Loucy (cell line): ENCODE measurements at regions not wholly inside any gene's neighbourhood (a gene's known extent, or its start where the extent isn't known, plus 50 kb on each side); places are given as distances from the start of the nearest gene placed in this dataset.

Source experiments
- H2AFZ ChIP-seq: fragments of 200-600 bp; sonication (generic); 2 replicates; pipeline ENCODE4 v1.6.0; 2016; ENCODE audit warnings: antibody characterized with exemption, mild to moderate bottlenecking, low read length, moderate library complexity
- H3F3A ChIP-seq: fragments of 200-600 bp; 2 replicates; pipeline ENCODE4 v1.6.0; 2016; ENCODE audit warnings: antibody characterized with exemption, low read depth, mild to moderate bottlenecking
- H3K27me3 ChIP-seq: fragments of 200-600 bp; sonication (generic); 2 replicates; pipeline ENCODE4 v1.6.1; 2014; ENCODE audit warnings: low read length, mild to moderate bottlenecking; ENCODE audit not compliant: insufficient read depth, poor library complexity, severe bottlenecking
- H3K36me3 ChIP-seq: fragments of 200-600 bp; sonication (generic); 2 replicates; pipeline ENCODE4 v1.6.1; 2016; ENCODE audit warnings: low read length; ENCODE audit not compliant: insufficient read depth
- H3K4me1 ChIP-seq: fragments of 200-600 bp; sonication (generic); 2 replicates; pipeline ENCODE4 v1.5.1; 2014; ENCODE audit warnings: low read length, mild to moderate bottlenecking; ENCODE audit not compliant: insufficient read depth, poor library complexity, severe bottlenecking
- H3K4me2 ChIP-seq: fragments of 200-600 bp; sonication (generic); 2 replicates; pipeline ENCODE4 v1.6.0; 2014; ENCODE audit warnings: antibody characterized with exemption, low read length, low read depth, mild to moderate bottlenecking; ENCODE audit not compliant: poor library complexity, severe bottlenecking
- H3K4me3 ChIP-seq: fragments of 200-600 bp; sonication (generic); 2 replicates; pipeline ENCODE4 v1.5.1; 2014; ENCODE audit warnings: low read length, mild to moderate bottlenecking, mixed read lengths; ENCODE audit not compliant: poor library complexity, severe bottlenecking
- H3K79me2 ChIP-seq: fragments of 200-600 bp; sonication (generic); 2 replicates; pipeline ENCODE4 v1.6.1; 2014; ENCODE audit warnings: low read length; ENCODE audit not compliant: insufficient read depth
- H3K9ac ChIP-seq: fragments of 200-600 bp; sonication (generic); 2 replicates; pipeline ENCODE4 v1.6.0; 2014; ENCODE audit warnings: mild to moderate bottlenecking, low read depth, low read length, moderate library complexity; ENCODE audit not compliant: poor library complexity, severe bottlenecking
- H3K9me2 ChIP-seq: fragments of 200-600 bp; sonication (generic); replicated peaks from 2 replicates; pipeline ENCODE4 v1.6.1; 2016; ENCODE audit warnings: low read depth, low read length, mixed read lengths
- H3K9me3 ChIP-seq: fragments of 200-600 bp; sonication (generic); 2 replicates; pipeline ENCODE4 v1.6.1; 2014; ENCODE audit warnings: mild to moderate bottlenecking, antibody characterized with exemption, low read length, low read depth; ENCODE audit not compliant: insufficient read depth
- H4K20me1 ChIP-seq: fragments of 200-600 bp; sonication (generic); 2 replicates; pipeline ENCODE4 v1.6.0; 2014; ENCODE audit warnings: antibody characterized with exemption, low read length, mild to moderate bottlenecking; ENCODE audit not compliant: insufficient read depth, poor library complexity, severe bottlenecking
- CTCF ChIP-seq: fragments of 200-600 bp; sonication (generic); conservative IDR thresholded peaks from 2 replicates; pipeline ENCODE4 v1.5.1; 2014; ENCODE audit warnings: mild to moderate bottlenecking, antibody characterized with exemption, low read length
- EZH2phosphoT487 ChIP-seq: fragments of 200-600 bp; IDR thresholded peaks from 2 replicates; pipeline ENCODE4 v1.6.1; 2018; ENCODE audit warnings: antibody characterized with exemption, mild to moderate bottlenecking, moderate library complexity, borderline replicate concordance

GRCh38 chr16:59260892-59261291 lies 526.8 kb upstream of the GOT2 start:
- Histone ChIP-seq H3K36me3 (no peaks in the 10 kb centered on the region), H3K79me2 (no peaks in the 10 kb centered on the region), H3K4me1 (no peaks in the 10 kb centered on the region), H3K4me3 (no peak overlapping the region), H4K20me1 (no peaks in the 10 kb centered on the region), H3K9ac (no peak overlapping the region), H3K9me3 (no peaks in the 10 kb centered on the region), H3K27me3 (no peaks in the 10 kb centered on the region), H2AFZ (no peak overlapping the region), H3K9me2 (no peaks in the 10 kb centered on the region), H3F3A (no peaks in the 10 kb centered on the region), H3K4me2 (no peak overlapping the region)
- TF ChIP-seq EZH2phosphoT487: no peak
- no peak for TF ChIP-seq CTCF

DNA sequence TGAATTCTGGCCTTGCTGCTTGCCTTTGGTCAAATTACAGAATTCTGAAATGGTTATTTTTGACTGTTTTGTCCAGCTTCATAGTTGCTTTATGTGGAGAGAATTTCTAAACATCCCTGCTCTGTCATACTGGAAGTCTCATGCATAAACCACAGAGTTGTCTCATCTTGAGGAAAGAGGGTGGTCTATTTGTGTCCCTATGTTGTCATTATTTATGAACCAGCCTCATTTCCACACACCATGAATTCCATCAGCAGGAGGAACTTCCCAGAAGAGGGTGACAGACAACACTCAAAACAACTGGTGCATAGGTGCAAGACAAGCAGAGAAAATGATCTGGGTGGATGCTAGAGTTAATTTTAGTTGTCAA lies 525.8 kb upstream of the GOT2 start:
- Histone ChIP-seq H3F3A (no peaks in the 10 kb centered on the region), H3K9ac (no peak overlapping the region), H3K79me2 (no peaks in the 10 kb centered on the region), H3K9me3 (no peaks in the 10 kb centered on the region), H4K20me1 (no peaks in the 10 kb centered on the region), H3K27me3 (no peaks in the 10 kb centered on the region), H2AFZ (no peak overlapping the region), H3K4me2 (no peak overlapping the region), H3K36me3 (no peaks in the 10 kb centered on the region), H3K4me3 (no peak overlapping the region), H3K9me2 (no peaks in the 10 kb centered on the region), H3K4me1 (no peaks in the 10 kb centered on the region)
- TF ChIP-seq EZH2phosphoT487: no peak
- TF ChIP-seq CTCF: no peak

- Histone ChIP-seq H3K4me2 (no peak overlapping the region), H3K9ac (no peak overlapping the region), H3F3A (no peaks in the 10 kb centered on the region), H3K36me3 (no peaks in the 10 kb centered on the region), H3K79me2 (no peaks in the 10 kb centered on the region), H3K4me1 (no peaks in the 10 kb centered on the region), H3K27me3 (no peaks in the 10 kb centered on the region), H3K4me3 (no peak overlapping the region), H3K9me2 (no peaks in the 10 kb centered on the region), H2AFZ (no peak overlapping the region), H3K9me3 (no peaks in the 10 kb centered on the region), H4K20me1 (no peaks in the 10 kb centered on the region)
- no peak for TF ChIP-seq CTCF
- TF ChIP-seq EZH2phosphoT487: no peak
Observed at GRCh38 chr16:59259074-59259949, 525.2 kb upstream of the GOT2 start.
